MM.1S (cell line): ENCODE measurements at regions not wholly inside any gene's neighbourhood (a gene's known extent, or its start where the extent isn't known, plus 50 kb on each side); places are given as distances from the start of the nearest gene placed in this dataset.

Experiments
- DNase-seq: peaks from one replicate; pipeline ENCODE4 v3.0.0-alpha.2; 2015
- H2AFZ ChIP-seq: fragments of 300-600 bp; sonication (generic); 2 replicates; pipeline ENCODE4 v1.6.0; 2016; ENCODE audit warnings: antibody characterized with exemption, low read length
- H3F3A ChIP-seq: fragments of 300-600 bp; sonication (generic); 2 replicates; pipeline ENCODE4 v1.6.1; 2016; ENCODE audit warnings: mild to moderate bottlenecking, antibody characterized with exemption, low read length, moderate library complexity, mixed read lengths; ENCODE audit not compliant: insufficient read depth
- H3K27ac ChIP-seq: fragments of 300-600 bp; sonication (generic); 2 replicates; pipeline ENCODE4 v1.5.1; 2016; ENCODE audit warnings: mild to moderate bottlenecking, low read length
- H3K27me3 ChIP-seq: fragments of 300-600 bp; sonication (generic); replicated peaks from 2 replicates; pipeline ENCODE4 v1.6.0; 2016; ENCODE audit warnings: low read length; ENCODE audit not compliant: insufficient read depth
- H3K36me3 ChIP-seq: fragments of 300-600 bp; sonication (generic); replicated peaks from 2 replicates; pipeline ENCODE4 v1.6.1; 2016; ENCODE audit warnings: mild to moderate bottlenecking, low read length, mixed read lengths; ENCODE audit not compliant: insufficient read depth
- H3K4me1 ChIP-seq: fragments of 300-600 bp; sonication (generic); 2 replicates; pipeline ENCODE4 v1.6.1; 2016; ENCODE audit warnings: low read length, mixed read lengths
- H3K4me2 ChIP-seq: fragments of 300-600 bp; sonication (generic); 2 replicates; pipeline ENCODE4 v1.6.0; 2016; ENCODE audit warnings: low read depth, low read length
- H3K4me3 ChIP-seq: fragments of 300-600 bp; sonication (generic); 2 replicates; pipeline ENCODE4 v1.5.1; 2016; ENCODE audit warnings: low read length, mixed read lengths
- H3K79me2 ChIP-seq: fragments of 300-600 bp; sonication (generic); 2 replicates; pipeline ENCODE4 v1.6.1; 2016; ENCODE audit warnings: mixed run types, low read length, mixed read lengths
- H3K9ac ChIP-seq: fragments of 300-600 bp; sonication (generic); 2 replicates; pipeline ENCODE4 v1.6.1; 2016; ENCODE audit warnings: low read length, mixed read lengths
- H3K9me2 ChIP-seq: fragments of 300-600 bp; sonication (generic); replicated peaks from 2 replicates; pipeline ENCODE4 v1.6.1; 2016; ENCODE audit warnings: mild to moderate bottlenecking, low read length, mixed read lengths; ENCODE audit not compliant: insufficient read depth
- H3K9me3 ChIP-seq: fragments of 300-600 bp; sonication (generic); replicated peaks from 2 replicates; pipeline ENCODE4 v1.6.1; 2016; ENCODE audit warnings: mild to moderate bottlenecking, low read length, mixed read lengths; ENCODE audit not compliant: insufficient read depth
- H4K20me1 ChIP-seq: fragments of 300-600 bp; sonication (generic); 2 replicates; pipeline ENCODE4 v1.6.1; 2016; ENCODE audit warnings: mild to moderate bottlenecking, low read length, moderate library complexity, mixed read lengths; ENCODE audit not compliant: insufficient read depth
- EZH2 ChIP-seq: fragments of 300-600 bp; sonication (generic); optimal IDR thresholded peaks from 2 replicates; pipeline ENCODE3; 2017; ENCODE audit warnings: low read depth, mild to moderate bottlenecking, antibody characterized with exemption, low read length, mixed read lengths
- EZH2phosphoT487 ChIP-seq: fragments of 300-600 bp; sonication (generic); IDR thresholded peaks from 2 replicates; pipeline ENCODE4 v1.6.1; 2018; ENCODE audit warnings: antibody characterized with exemption, low read length
- TF ChIP-seq, protein P1 (sequence below): fragments of 300-600 bp; sonication (generic); IDR thresholded peaks from 2 replicates; pipeline ENCODE4 v1.5.1; 2016; ENCODE audit warnings: antibody characterized with exemption, low read length, mixed read lengths

DNA sequence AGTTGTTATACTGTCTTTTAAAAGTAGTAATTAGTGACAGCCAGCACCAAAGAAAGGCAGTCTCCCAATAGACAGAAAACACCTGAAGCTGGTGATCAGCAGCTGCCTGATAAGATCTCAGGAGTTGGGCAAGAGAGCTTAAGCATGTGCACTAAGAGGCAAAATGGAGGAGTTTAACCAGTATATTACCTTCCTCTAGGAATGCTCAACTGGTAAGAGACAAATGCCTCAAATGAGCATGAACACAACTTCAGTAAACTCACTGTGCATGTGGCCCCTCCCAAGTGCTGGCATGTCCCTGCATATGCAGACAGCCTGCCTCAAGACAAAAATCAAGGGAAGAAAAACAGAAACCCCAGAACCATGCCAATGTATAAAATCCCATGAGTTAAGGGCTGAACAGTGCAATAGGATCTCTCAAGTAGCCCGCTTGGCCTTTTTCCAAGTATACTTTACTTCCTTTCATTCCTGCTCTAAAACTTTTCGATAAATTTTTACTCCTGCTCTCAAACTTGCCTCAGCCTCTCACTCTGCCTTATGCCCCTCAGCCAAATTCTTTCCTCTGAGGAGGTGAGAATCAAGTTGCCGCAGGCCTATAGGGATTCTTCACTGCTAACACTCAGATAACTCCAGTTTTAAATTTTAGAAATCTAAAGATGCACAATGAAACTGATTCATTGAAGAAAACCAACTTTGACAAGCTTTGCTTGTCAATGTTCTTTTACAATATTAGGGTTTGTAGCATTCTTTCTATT is 724.8 kb upstream of the RIOK2 start:
- H2AFZ ChIP-seq, result no peak overlapping the region
- TF ChIP-seq, protein P1, sequence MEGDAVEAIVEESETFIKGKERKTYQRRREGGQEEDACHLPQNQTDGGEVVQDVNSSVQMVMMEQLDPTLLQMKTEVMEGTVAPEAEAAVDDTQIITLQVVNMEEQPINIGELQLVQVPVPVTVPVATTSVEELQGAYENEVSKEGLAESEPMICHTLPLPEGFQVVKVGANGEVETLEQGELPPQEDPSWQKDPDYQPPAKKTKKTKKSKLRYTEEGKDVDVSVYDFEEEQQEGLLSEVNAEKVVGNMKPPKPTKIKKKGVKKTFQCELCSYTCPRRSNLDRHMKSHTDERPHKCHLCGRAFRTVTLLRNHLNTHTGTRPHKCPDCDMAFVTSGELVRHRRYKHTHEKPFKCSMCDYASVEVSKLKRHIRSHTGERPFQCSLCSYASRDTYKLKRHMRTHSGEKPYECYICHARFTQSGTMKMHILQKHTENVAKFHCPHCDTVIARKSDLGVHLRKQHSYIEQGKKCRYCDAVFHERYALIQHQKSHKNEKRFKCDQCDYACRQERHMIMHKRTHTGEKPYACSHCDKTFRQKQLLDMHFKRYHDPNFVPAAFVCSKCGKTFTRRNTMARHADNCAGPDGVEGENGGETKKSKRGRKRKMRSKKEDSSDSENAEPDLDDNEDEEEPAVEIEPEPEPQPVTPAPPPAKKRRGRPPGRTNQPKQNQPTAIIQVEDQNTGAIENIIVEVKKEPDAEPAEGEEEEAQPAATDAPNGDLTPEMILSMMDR, result no peak
- TF ChIP-seq EZH2phosphoT487 (no peak), EZH2 (no peak)

DNA sequence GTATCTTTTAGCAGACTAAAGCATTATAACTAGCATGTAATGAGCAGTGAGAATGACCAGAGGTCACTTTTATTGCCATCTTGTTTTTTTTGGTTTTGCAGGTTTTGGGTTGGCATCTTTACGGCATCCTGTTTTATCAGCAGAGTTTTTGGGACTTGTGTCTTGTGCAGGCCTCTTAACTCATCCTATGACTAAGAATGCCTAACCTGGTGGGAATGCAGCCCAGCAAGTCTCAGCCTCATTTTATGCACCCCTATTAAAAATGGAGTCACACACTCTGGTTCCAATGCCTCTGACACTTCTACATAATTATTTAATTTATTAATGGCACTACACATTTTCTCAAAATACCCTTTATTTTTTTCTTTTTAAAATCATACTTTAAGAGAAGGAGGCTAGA is 726.5 kb upstream of the RIOK2 start:
- no peaks in the 10 kb centered on the region for H3K36me3 ChIP-seq
- no peaks in the 10 kb centered on the region for H4K20me1 ChIP-seq
- no peaks in the 10 kb centered on the region for H3K27me3 ChIP-seq
- no peak overlapping the region for H3K4me2 ChIP-seq
- H3K4me3 ChIP-seq, result no peak overlapping the region
- H2AFZ ChIP-seq, result no peak overlapping the region
- DNase-seq, result no peak
- no peaks in the 10 kb centered on the region for H3F3A ChIP-seq
- no peak for TF ChIP-seq EZH2phosphoT487
- TF ChIP-seq EZH2, result no peak
- TF ChIP-seq, protein P1, result no peak
- H3K9ac ChIP-seq, result no peak overlapping the region
- no peaks in the 10 kb centered on the region for H3K9me3 ChIP-seq
- no peaks in the 10 kb centered on the region for H3K79me2 ChIP-seq
- no peak overlapping the region for H3K27ac ChIP-seq
- H3K4me1 ChIP-seq, result no peaks in the 10 kb centered on the region
- H3K9me2 ChIP-seq, result no peaks in the 10 kb centered on the region

More for the DNA sequence above, 724.8 kb upstream of the RIOK2 start:
- Histone ChIP-seq H3K27ac (no peak overlapping the region), H3K4me2 (no peak overlapping the region), H3K4me3 (no peak overlapping the region), H3K9me3 (no peaks in the 10 kb centered on the region), H3K79me2 (no peaks in the 10 kb centered on the region), H4K20me1 (no peaks in the 10 kb centered on the region), H3K9me2 (no peaks in the 10 kb centered on the region), H3F3A (no peaks in the 10 kb centered on the region), H3K36me3 (no peaks in the 10 kb centered on the region), H3K27me3 (no peaks in the 10 kb centered on the region), H3K4me1 (no peaks in the 10 kb centered on the region), H3K9ac (no peak overlapping the region)
- DNase-seq, result no peak

DNA sequence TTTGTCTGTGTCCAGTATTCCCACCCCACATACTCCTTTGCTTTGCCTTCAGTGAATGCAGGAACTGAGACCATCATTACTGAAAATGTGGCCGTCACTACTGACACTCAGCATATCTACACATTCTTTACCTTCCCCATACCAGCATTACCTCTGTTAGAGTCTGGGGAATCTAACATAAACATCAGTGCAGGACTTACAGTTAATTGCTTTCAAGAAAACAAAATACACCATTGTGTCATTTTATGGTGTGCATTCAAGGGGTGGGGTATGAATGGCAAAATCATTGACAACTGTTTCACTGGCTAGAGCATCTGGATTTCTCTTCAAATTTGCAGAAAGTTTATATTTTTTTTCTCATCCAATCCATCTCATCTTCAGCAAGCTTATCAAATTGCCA is 731.4 kb upstream of the RIOK2 start:
- H3K9me3 ChIP-seq, result no peaks in the 10 kb centered on the region

More for the DNA sequence above, 731.4 kb upstream of the RIOK2 start:
- Histone ChIP-seq H3K9ac (no peak overlapping the region), H3K79me2 (no peaks in the 10 kb centered on the region), H3K4me3 (no peak overlapping the region), H3K4me1 (no peaks in the 10 kb centered on the region), H3K9me2 (no peaks in the 10 kb centered on the region), H4K20me1 (no peaks in the 10 kb centered on the region), H3K36me3 (no peaks in the 10 kb centered on the region), H3K4me2 (no peak overlapping the region), H2AFZ (no peak overlapping the region), H3F3A (no peaks in the 10 kb centered on the region), H3K27ac (no peak overlapping the region), H3K27me3 (no peaks in the 10 kb centered on the region)
- TF ChIP-seq, protein P1, result no peak
- TF ChIP-seq EZH2phosphoT487 (no peak), EZH2 (no peak)
- DNase-seq, result no peak
